Gastrocnemius medialis (tissue), 4 donors: ENCODE measurements at regions not wholly inside any gene's neighbourhood (a gene's known extent, or its start where the extent isn't known, plus 50 kb on each side); places are given as distances from the start of the nearest gene placed in this dataset.

Source experiments
- ATAC-seq, 2 donors: fragments of 150-250 bp; one replicate each; pipeline ENCODE4 v1.9.1; 2016
- DNase-seq, 2 donors: peaks; one replicate each; pipeline ENCODE4 v3.0.0-alpha.2; 2019
- H3K27ac ChIP-seq, 4 donors: fragments of 200-600 bp; sonication (generic); 1 replicate in 1 of 4; 2 replicates in 3 of 4; pipeline ENCODE4 v1.5.1; 2016 to 2018; ENCODE audit warnings: mild to moderate bottlenecking in 2 of 4, moderate library complexity in 1 of 4
- H3K27me3 ChIP-seq, 3 donors: fragments of 200-600 bp; sonication (generic) in 2 of 3; 1 replicate in 1 of 3; 2 replicates in 2 of 3; pipeline versions ENCODE4 v1.5.1 to v1.6.0; 2016 to 2019; ENCODE audit warnings: mild to moderate bottlenecking in 1 of 3, moderate library complexity in 1 of 3
- H3K36me3 ChIP-seq, 2 donors: fragments of 200-600 bp; sonication (generic) in 1 of 2; one replicate each; pipeline ENCODE4 v1.5.1; 2017 to 2018
- H3K4me1 ChIP-seq, 2 donors: fragments of 200-600 bp; sonication (generic) in 1 of 2; one replicate each; pipeline ENCODE4 v1.5.1; 2016 to 2017; ENCODE audit warnings: mild to moderate bottlenecking in 2 of 2
- H3K4me3 ChIP-seq, 4 donors: fragments of 200-600 bp; sonication (generic) in 3 of 4; 1 replicate in 1 of 4; 2 replicates in 3 of 4; pipeline ENCODE4 v1.5.1; 2016 to 2019; ENCODE audit warnings: mild to moderate bottlenecking in 2 of 4
- H3K9me3 ChIP-seq, 3 donors: fragments of 200-600 bp; sonication (generic) in 2 of 3; 1 replicate in 1 of 3; 2 replicates in 2 of 3; pipeline ENCODE4 v1.5.1; 2016 to 2019
- CTCF ChIP-seq, 5 experiments: fragments of 450-650 bp in 3 of 5; fragments of 200-600 bp in 2 of 5; sonication (generic) in 2 of 5; IDR thresholded peaks in 4 of 5; conservative IDR thresholded peaks in 1 of 5; 1 replicate in 4 of 5; 2 replicates in 1 of 5; pipeline ENCODE4 v1.5.1; 2016 to 2019; ENCODE audit warnings: antibody characterized with exemption in 5 of 5, mild to moderate bottlenecking in 3 of 5, moderate library complexity in 3 of 5
- POLR2A ChIP-seq, 2 donors: fragments of 450-650 bp; IDR thresholded peaks; one replicate each; pipeline ENCODE4 v1.6.1; 2017; ENCODE audit warnings: antibody characterized with exemption in 2 of 2, mild to moderate bottlenecking in 2 of 2, moderate library complexity in 2 of 2
- in situ Hi-C, 4 donors: fragments of 200-750 bp; cut with MboI; loops; one replicate each; pipeline versions ENCODE4 v1.15.0 to v1.8.0; 2017; ENCODE audit warnings: low sequenced_read_pairs in 4 of 4
- intact Hi-C: fragments of 100-400 bp; cut with DNase I; formaldehyde crosslinking; loops from one replicate; pipeline ENCODE4 v1.15.1; 2023; ENCODE audit warnings: low total_unique reads

DNA sequence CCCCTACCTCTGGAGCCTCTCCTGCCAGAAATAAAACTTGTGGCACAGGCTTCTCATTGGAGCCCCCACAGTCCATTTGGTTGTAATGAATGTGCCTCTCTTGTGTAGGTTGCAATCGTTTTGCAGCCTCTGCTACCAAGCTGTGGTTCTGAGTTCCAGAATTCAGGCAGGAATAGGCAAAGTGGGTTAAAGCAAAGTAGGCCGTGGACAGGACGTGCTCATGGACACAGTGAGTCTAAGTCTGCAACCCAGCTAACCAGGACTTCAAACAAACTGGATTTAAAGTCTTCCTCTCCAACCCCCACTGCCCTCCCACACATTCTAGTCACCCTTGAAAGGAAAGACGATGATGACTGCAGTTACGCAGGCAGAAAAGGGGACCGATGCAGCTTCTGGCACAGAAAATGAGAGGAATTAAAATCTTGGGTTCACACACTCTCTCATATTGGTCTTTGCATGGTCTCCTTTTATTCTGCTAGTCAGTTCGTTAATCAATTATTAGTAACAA, 260.0 kb downstream of the PIK3R1 start:
- no peak for DNase-seq
- Histone ChIP-seq H3K36me3 (no peaks in the 10 kb centered on the region), H3K4me1 (peaks cover 4 to 9% of the 10 kb centered on the region in 2 donors), H3K27me3 (no peaks in the 10 kb centered on the region), H3K27ac (no peak overlapping the region), H3K4me3 (no peak overlapping the region), H3K9me3 (no peaks in the 10 kb centered on the region)
- no peak for TF ChIP-seq POLR2A (IDR thresholded peaks at IDR 0.05)
- no peak for TF ChIP-seq CTCF (IDR thresholded peaks at IDR 0.05 in 4 of 5, conservative IDR thresholded peaks at IDR 0.05 in 1 of 5)
- no peak for ATAC-seq
- intact Hi-C loops = no loop called here
- in situ Hi-C loops = no loop called here

GRCh38 chr5:68476854-68477253, 261.3 kb downstream of the PIK3R1 start:
- H3K4me3 ChIP-seq = no peak overlapping the region
- ATAC-seq (no peak), DNase-seq (no peak)
- peaks cover 4 to 9% of the 10 kb centered on the region in 2 donors for H3K4me1 ChIP-seq
- TF ChIP-seq POLR2A (IDR thresholded peaks at IDR 0.05) (no peak), CTCF (IDR thresholded peaks at IDR 0.05 in 4 of 5, conservative IDR thresholded peaks at IDR 0.05 in 1 of 5) (no peak)
- in situ Hi-C loops = no loop called here
- no peaks in the 10 kb centered on the region for H3K9me3 ChIP-seq
- no peaks in the 10 kb centered on the region for H3K36me3 ChIP-seq
- intact Hi-C loops = no loop called here
- H3K27ac ChIP-seq = no peak overlapping the region
- no peaks in the 10 kb centered on the region for H3K27me3 ChIP-seq

- no peak overlapping the region for H3K4me3 ChIP-seq
- no peaks in the 10 kb centered on the region for H3K27me3 ChIP-seq
- H3K4me1 ChIP-seq = peaks cover 4 to 9% of the 10 kb centered on the region in 2 donors
- H3K9me3 ChIP-seq = no peaks in the 10 kb centered on the region
- no peaks in the 10 kb centered on the region for H3K36me3 ChIP-seq
- DNase-seq = no peak
- ATAC-seq = peak; percentile 21 to 70
- TF ChIP-seq POLR2A (IDR thresholded peaks at IDR 0.05) (no peak), CTCF (IDR thresholded peaks at IDR 0.05 in 4 of 5, conservative IDR thresholded peaks at IDR 0.05 in 1 of 5) (no peak)
- intact Hi-C loops = no loop called here
- peak overlapping the region; percentile 10 to 54 (median 24) for H3K27ac ChIP-seq
- in situ Hi-C loops = no loop called here
Observed at GRCh38 chr5:68478301-68479095, 262.9 kb downstream of the PIK3R1 start.

DNA sequence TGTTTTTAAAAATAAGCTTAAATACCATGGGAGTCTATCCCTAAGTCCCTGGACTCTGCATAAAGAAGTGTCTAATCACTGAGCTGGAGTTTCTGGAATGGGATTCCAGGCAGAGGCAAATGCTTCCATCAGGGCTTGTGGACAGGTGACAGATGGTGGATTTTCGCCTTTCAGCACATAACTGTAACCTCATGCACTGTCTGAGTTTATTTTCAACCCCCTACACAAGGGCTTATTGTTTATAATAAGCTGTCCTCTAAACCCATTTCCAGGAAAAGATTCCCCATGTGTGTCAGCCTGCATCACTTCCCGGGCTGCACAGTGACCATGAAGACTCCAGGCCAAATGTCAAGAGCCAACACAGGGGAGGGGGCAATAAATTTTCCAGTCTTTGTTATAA, 264.0 kb downstream of the PIK3R1 start:
- Histone ChIP-seq H3K27ac (no peak overlapping the region), H3K9me3 (no peaks in the 10 kb centered on the region), H3K27me3 (no peaks in the 10 kb centered on the region), H3K4me3 (no peak overlapping the region), H3K4me1 (peaks cover 4 to 9% of the 10 kb centered on the region in 2 donors), H3K36me3 (no peaks in the 10 kb centered on the region)
- in situ Hi-C loops = no loop called here
- DNase-seq (no peak), ATAC-seq (no peak)
- intact Hi-C loops = no loop called here
- TF ChIP-seq CTCF (IDR thresholded peaks at IDR 0.05 in 4 of 5, conservative IDR thresholded peaks at IDR 0.05 in 1 of 5) (no peak), POLR2A (IDR thresholded peaks at IDR 0.05) (no peak)
